Thoracic aorta (tissue), 2 donors: ENCODE measurements at regions not wholly inside any gene's neighbourhood (a gene's known extent, or its start where the extent isn't known, plus 50 kb on each side); places are given as distances from the start of the nearest gene placed in this dataset.

Source experiments
- ATAC-seq: fragments of 150-250 bp; one replicate; pipeline ENCODE4 v1.8.0; 2017; ENCODE audit warnings: low read depth; ENCODE audit not compliant: insufficient number of reproducible peaks, low FRiP score
- DNase-seq: peaks from one replicate; pipeline ENCODE4 v3.0.0-alpha.2; 2020; ENCODE audit warnings: low spot score
- H3K27ac ChIP-seq, 2 donors: fragments of 200-600 bp; sonication (generic); 1 replicate in 1 of 2; 2 replicates in 1 of 2; pipeline ENCODE4 v1.5.1; 2016; ENCODE audit warnings: mild to moderate bottlenecking in 2 of 2, moderate library complexity in 2 of 2
- H3K27me3 ChIP-seq: fragments of 200-600 bp; sonication (generic); replicated peaks from 2 replicates; pipeline ENCODE4 v1.6.0; 2016; ENCODE audit warnings: mild to moderate bottlenecking; ENCODE audit not compliant: insufficient read depth
- H3K36me3 ChIP-seq: fragments of 200-600 bp; sonication (generic); one replicate; pipeline ENCODE4 v1.5.1; 2016
- H3K4me1 ChIP-seq, 2 donors: fragments of 200-600 bp; sonication (generic); 1 replicate in 1 of 2; 2 replicates in 1 of 2; pipeline versions ENCODE4 v1.5.1 to v1.6.0; 2016; ENCODE audit warnings: low read depth in 2 of 2, mild to moderate bottlenecking in 1 of 2; ENCODE audit not compliant: control insufficient read depth in 1 of 2
- H3K4me3 ChIP-seq: fragments of 200-600 bp; sonication (generic); 2 replicates; pipeline ENCODE4 v1.5.1; 2016; ENCODE audit warnings: mild to moderate bottlenecking
- H3K9me3 ChIP-seq: fragments of 200-600 bp; sonication (generic); 2 replicates; pipeline ENCODE4 v1.5.1; 2016
- CTCF ChIP-seq: fragments of 200-600 bp; sonication (generic); IDR thresholded peaks from one replicate; pipeline ENCODE4 v1.5.1; 2019; ENCODE audit warnings: antibody characterized with exemption

GRCh38 chr3:18774319-18775088 lies 349.4 kb upstream of the SATB1 start:
- no peaks in the 10 kb centered on the region for H3K4me1 ChIP-seq
- H3K27ac ChIP-seq, result no peak overlapping the region
- H3K9me3 ChIP-seq, result no peaks in the 10 kb centered on the region
- ATAC-seq (no peak), DNase-seq (no peak)
- H3K36me3 ChIP-seq, result no peaks in the 10 kb centered on the region
- H3K4me3 ChIP-seq, result no peak overlapping the region
- no peak for TF ChIP-seq CTCF
- no peaks in the 10 kb centered on the region for H3K27me3 ChIP-seq

- no peak for TF ChIP-seq CTCF
- no peak overlapping the region for H3K4me3 ChIP-seq
- no peaks in the 10 kb centered on the region for H3K9me3 ChIP-seq
- H3K27me3 ChIP-seq, result no peaks in the 10 kb centered on the region
- no peaks in the 10 kb centered on the region for H3K36me3 ChIP-seq
- DNase-seq (no peak), ATAC-seq (no peak)
- H3K4me1 ChIP-seq, result no peaks in the 10 kb centered on the region
- H3K27ac ChIP-seq, result no peak overlapping the region
Observed at GRCh38 chr3:18772699-18773305, 347.7 kb upstream of the SATB1 start.

- no peaks in the 10 kb centered on the region for H3K4me1 ChIP-seq
- DNase-seq, result no peak
Observed at GRCh38 chr3:18771931-18772330, 346.8 kb upstream of the SATB1 start.

GRCh38 chr3:18770800-18771199 lies 345.7 kb upstream of the SATB1 start:
- Histone ChIP-seq H3K4me3 (no peak overlapping the region), H3K4me1 (no peaks in the 10 kb centered on the region), H3K9me3 (no peaks in the 10 kb centered on the region), H3K27ac (no peak overlapping the region), H3K27me3 (no peaks in the 10 kb centered on the region), H3K36me3 (no peaks in the 10 kb centered on the region)
- no peak for TF ChIP-seq CTCF
- ATAC-seq (no peak), DNase-seq (no peak)

More at GRCh38 chr3:18771931-18772330, 346.8 kb upstream of the SATB1 start:
- ATAC-seq, result no peak
- TF ChIP-seq CTCF, result no peak
- Histone ChIP-seq H3K36me3 (no peaks in the 10 kb centered on the region), H3K27me3 (no peaks in the 10 kb centered on the region), H3K27ac (no peak overlapping the region), H3K4me3 (no peak overlapping the region), H3K9me3 (no peaks in the 10 kb centered on the region)

- Histone ChIP-seq H3K4me1 (no peaks in the 10 kb centered on the region), H3K4me3 (no peak overlapping the region), H3K27me3 (no peaks in the 10 kb centered on the region), H3K36me3 (no peaks in the 10 kb centered on the region), H3K27ac (no peak overlapping the region), H3K9me3 (no peaks in the 10 kb centered on the region)
- DNase-seq, result no peak
- no peak for TF ChIP-seq CTCF
- ATAC-seq, result no peak
Observed at GRCh38 chr3:18767756-18768303, 342.7 kb upstream of the SATB1 start.
